ENCODE measurements at regions not wholly inside any gene's neighbourhood (a gene's known extent, or its start where the extent isn't known, plus 50 kb on each side); places are given as distances from the start of the nearest gene placed in this dataset.

GRCh38 chr5:120207129-120207528 lies 257.0 kb upstream of the PRR16 start:
- no peak overlapping the region for H3K27ac Mint-ChIP-seq
- TF ChIP-seq CTCF (IDR thresholded peaks at IDR 0.05; ENCODE audit: unreplicated experiment): no peak
- no peaks in the 10 kb centered on the region for H3K36me3 Mint-ChIP-seq
- peaks cover 22% of the 10 kb centered on the region for H3K9me3 Mint-ChIP-seq
- DNase-seq (ENCODE audit: low spot score in 2 of 2, unreplicated experiment in 2 of 2): no peak
- no peaks in the 10 kb centered on the region for H3K27me3 Mint-ChIP-seq (ENCODE audit: low read depth)
- no peaks in the 10 kb centered on the region for H3K4me1 Mint-ChIP-seq
- no peak overlapping the region for H3K4me3 Mint-ChIP-seq

GRCh38 chr5:120217001-120217400 lies 247.1 kb upstream of the PRR16 start:
- no peak for DNase-seq (ENCODE audit: low spot score in 2 of 2, unreplicated experiment in 2 of 2)
- Mint-ChIP-seq H3K4me3 (no peak overlapping the region), H3K27ac (no peak overlapping the region), H3K9me3 (peaks cover 2% of the 10 kb centered on the region), H3K4me1 (no peaks in the 10 kb centered on the region), H3K36me3 (no peaks in the 10 kb centered on the region), H3K27me3 (ENCODE audit: low read depth) (no peaks in the 10 kb centered on the region)
- no peak for TF ChIP-seq CTCF (IDR thresholded peaks at IDR 0.05; ENCODE audit: unreplicated experiment)

- no peak for TF ChIP-seq CTCF (IDR thresholded peaks at IDR 0.05; ENCODE audit: unreplicated experiment)
- DNase-seq (ENCODE audit: low spot score in 2 of 2, unreplicated experiment in 2 of 2): no peak
- no peaks in the 10 kb centered on the region for H3K36me3 Mint-ChIP-seq
- H3K27ac Mint-ChIP-seq: no peak overlapping the region
- H3K9me3 Mint-ChIP-seq: no peaks in the 10 kb centered on the region
- H3K27me3 Mint-ChIP-seq (ENCODE audit: low read depth): no peaks in the 10 kb centered on the region
- no peak overlapping the region for H3K4me3 Mint-ChIP-seq
- H3K4me1 Mint-ChIP-seq: no peaks in the 10 kb centered on the region
Observed at GRCh38 chr5:120219988-120220387, 244.1 kb upstream of the PRR16 start.

GRCh38 chr5:120225524-120225923 lies 238.6 kb upstream of the PRR16 start:
- no peak for DNase-seq (ENCODE audit: low spot score in 2 of 2, unreplicated experiment in 2 of 2)
- Mint-ChIP-seq H3K27ac (no peak overlapping the region), H3K4me1 (no peaks in the 10 kb centered on the region), H3K4me3 (no peak overlapping the region), H3K27me3 (ENCODE audit: low read depth) (no peaks in the 10 kb centered on the region), H3K9me3 (peaks cover 9% of the 10 kb centered on the region), H3K36me3 (no peaks in the 10 kb centered on the region)
- no peak for TF ChIP-seq CTCF (IDR thresholded peaks at IDR 0.05; ENCODE audit: unreplicated experiment)

- DNase-seq (ENCODE audit: low spot score in 2 of 2, unreplicated experiment in 2 of 2): no peak
- no peak for TF ChIP-seq CTCF (IDR thresholded peaks at IDR 0.05; ENCODE audit: unreplicated experiment)
- Mint-ChIP-seq H3K27ac (no peak overlapping the region), H3K4me1 (no peaks in the 10 kb centered on the region), H3K36me3 (no peaks in the 10 kb centered on the region), H3K9me3 (peaks cover 9% of the 10 kb centered on the region), H3K27me3 (ENCODE audit: low read depth) (no peaks in the 10 kb centered on the region), H3K4me3 (no peak overlapping the region)
Observed at GRCh38 chr5:120228262-120229031, 235.7 kb upstream of the PRR16 start.
